ENCODE measurements at regions not wholly inside any gene's neighbourhood (a gene's known extent, or its start where the extent isn't known, plus 50 kb on each side); places are given as distances from the start of the nearest gene placed in this dataset.

DNA sequence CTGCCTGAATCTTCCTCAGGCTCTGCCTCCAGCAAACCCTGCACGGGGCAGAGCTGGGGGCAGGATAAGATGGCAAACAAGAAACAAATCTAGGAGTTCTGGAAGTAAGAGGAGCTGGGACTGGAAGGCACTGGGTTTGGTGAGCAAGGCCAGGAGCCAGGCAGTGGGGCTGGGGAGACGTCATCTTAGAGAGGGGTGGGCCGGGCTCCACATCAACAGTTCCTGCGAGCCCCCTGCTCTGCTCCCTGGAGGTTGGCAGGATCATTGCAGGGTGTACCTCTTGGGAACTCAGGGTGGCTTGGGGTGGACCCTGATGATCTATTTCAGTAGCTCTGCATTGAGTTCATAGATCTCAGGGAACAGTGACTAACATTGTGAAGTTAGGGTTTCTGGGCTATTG lies 87.3 kb upstream of the PRR23E start:
- no peak overlapping the region for H3K9ac ChIP-seq (ENCODE audit: low read length)
- CTCF ChIA-PET: no interaction called here

DNA sequence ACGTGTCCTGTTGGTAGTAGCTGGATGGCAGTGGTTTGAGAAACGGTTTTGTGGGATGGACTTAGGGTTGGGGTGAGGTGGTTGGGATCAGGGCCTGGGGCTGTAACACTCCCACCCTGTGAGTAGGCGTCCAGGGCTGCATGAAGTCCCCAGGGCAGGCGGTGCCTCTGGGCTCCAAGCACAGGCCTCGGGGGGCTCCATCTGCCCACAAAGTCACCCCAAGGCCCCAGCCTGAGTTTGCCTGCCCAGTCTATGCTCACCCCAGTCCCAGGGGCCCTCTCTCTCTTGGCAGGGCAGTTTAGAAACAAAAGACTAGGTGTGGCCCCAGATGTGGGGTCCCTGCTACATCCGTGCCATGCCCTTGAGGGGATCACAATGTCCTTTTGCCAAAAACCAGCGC lies 86.9 kb upstream of the PRR23E start:
- ATAC-seq (ENCODE audit: low read depth) (no peak), DNase-seq (no peak)
- H2AFZ ChIP-seq (ENCODE audit: insufficient read depth, low read depth, low read length, poor library complexity, severe bottlenecking): no peak overlapping the region
- POLR2A ChIA-PET: no interaction called here
- no peaks in the 10 kb centered on the region for H4K20me1 ChIP-seq (ENCODE audit: control insufficient read depth, insufficient read depth, low read length, poor library complexity, severe bottlenecking)
- H3K27me3 ChIP-seq (replicated peaks in 1 of 4; ENCODE audit: control extremely low read depth in 1 of 4, control insufficient read depth in 3 of 4, insufficient read depth in 4 of 4, low read length in 3 of 4): peaks cover 0 to 2% (median 0%) of the 10 kb centered on the region in 4 experiments
- H3K9ac ChIP-seq (ENCODE audit: low read length): no peak overlapping the region
- H3K9me3 Mint-ChIP-seq (ENCODE audit: insufficient read depth): no peaks in the 10 kb centered on the region
- H3K79me2 ChIP-seq (ENCODE audit: control insufficient read depth, insufficient read depth, low read length): no peaks in the 10 kb centered on the region
- CTCF ChIA-PET: no interaction called here
- H3K27ac ChIP-seq (ENCODE audit: low read length in 2 of 2): no peak overlapping the region
- no peaks in the 10 kb centered on the region for H3K4me1 ChIP-seq (ENCODE audit: control insufficient read depth in 2 of 2, insufficient read depth in 2 of 2, low read length in 2 of 2)
- WGBS (ENCODE audit: insufficient coverage): 83% methylated on average over 7 of the region's 7 CpGs
- H3K4me3 Mint-ChIP-seq: no peak overlapping the region
- peaks cover 13% of the 10 kb centered on the region for H3K27me3 Mint-ChIP-seq
- TF ChIP-seq, protein P1, sequence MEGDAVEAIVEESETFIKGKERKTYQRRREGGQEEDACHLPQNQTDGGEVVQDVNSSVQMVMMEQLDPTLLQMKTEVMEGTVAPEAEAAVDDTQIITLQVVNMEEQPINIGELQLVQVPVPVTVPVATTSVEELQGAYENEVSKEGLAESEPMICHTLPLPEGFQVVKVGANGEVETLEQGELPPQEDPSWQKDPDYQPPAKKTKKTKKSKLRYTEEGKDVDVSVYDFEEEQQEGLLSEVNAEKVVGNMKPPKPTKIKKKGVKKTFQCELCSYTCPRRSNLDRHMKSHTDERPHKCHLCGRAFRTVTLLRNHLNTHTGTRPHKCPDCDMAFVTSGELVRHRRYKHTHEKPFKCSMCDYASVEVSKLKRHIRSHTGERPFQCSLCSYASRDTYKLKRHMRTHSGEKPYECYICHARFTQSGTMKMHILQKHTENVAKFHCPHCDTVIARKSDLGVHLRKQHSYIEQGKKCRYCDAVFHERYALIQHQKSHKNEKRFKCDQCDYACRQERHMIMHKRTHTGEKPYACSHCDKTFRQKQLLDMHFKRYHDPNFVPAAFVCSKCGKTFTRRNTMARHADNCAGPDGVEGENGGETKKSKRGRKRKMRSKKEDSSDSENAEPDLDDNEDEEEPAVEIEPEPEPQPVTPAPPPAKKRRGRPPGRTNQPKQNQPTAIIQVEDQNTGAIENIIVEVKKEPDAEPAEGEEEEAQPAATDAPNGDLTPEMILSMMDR (IDR thresholded peaks at IDR 0.05): no peak
- no peak for TF ChIP-seq EZH2 (IDR thresholded peaks at IDR 0.05; ENCODE audit: borderline replicate concordance, insufficient read depth, low read depth, low read length, poor library complexity, severe bottlenecking)
- H3K4me2 ChIP-seq (replicated peaks; ENCODE audit: low read depth, low read length, poor library complexity, severe bottlenecking): no peak overlapping the region
- H3K9me3 ChIP-seq (ENCODE audit: control extremely low read depth in 1 of 3, control insufficient read depth in 2 of 3, insufficient read depth in 1 of 3, low read length in 2 of 3): peaks cover 0 to 3% (median 0%) of the 10 kb centered on the region in 3 donors
- no peaks in the 10 kb centered on the region for H3K36me3 ChIP-seq (replicated peaks in 1 of 2; ENCODE audit: control extremely low read depth in 1 of 2, control insufficient read depth in 1 of 2, extremely low read depth in 1 of 2, insufficient read depth in 2 of 2, low read length in 1 of 2)
- H3K4me1 Mint-ChIP-seq: no peaks in the 10 kb centered on the region
- no peak overlapping the region for H3K4me3 ChIP-seq (ENCODE audit: control extremely low read depth in 1 of 5, extremely low read depth in 1 of 5, insufficient read depth in 1 of 5, low read depth in 2 of 5, low read length in 4 of 5)
- intact Hi-C loops (cut with micrococcal nuclease): no loop called here
- no peak overlapping the region for H3K27ac Mint-ChIP-seq

More for the DNA sequence above, 87.3 kb upstream of the PRR23E start:
- no peaks in the 10 kb centered on the region for H3K36me3 ChIP-seq (replicated peaks in 1 of 2; ENCODE audit: control extremely low read depth in 1 of 2, control insufficient read depth in 1 of 2, extremely low read depth in 1 of 2, insufficient read depth in 2 of 2, low read length in 1 of 2)
- Mint-ChIP-seq H3K4me3 (no peak overlapping the region), H3K27ac (no peak overlapping the region), H3K9me3 (ENCODE audit: insufficient read depth) (no peaks in the 10 kb centered on the region), H3K27me3 (peaks cover 18% of the 10 kb centered on the region), H3K4me1 (no peaks in the 10 kb centered on the region)
- intact Hi-C loops (cut with micrococcal nuclease): no loop called here
- WGBS (ENCODE audit: insufficient coverage): 91% methylated on average over 3 of the region's 4 CpGs
- H2AFZ ChIP-seq (ENCODE audit: insufficient read depth, low read depth, low read length, poor library complexity, severe bottlenecking): no peak overlapping the region
- DNase-seq (no peak), ATAC-seq (ENCODE audit: low read depth) (no peak)
- H3K79me2 ChIP-seq (ENCODE audit: control insufficient read depth, insufficient read depth, low read length): no peaks in the 10 kb centered on the region
- no peaks in the 10 kb centered on the region for H3K4me1 ChIP-seq (ENCODE audit: control insufficient read depth in 2 of 2, insufficient read depth in 2 of 2, low read length in 2 of 2)
- no peaks in the 10 kb centered on the region for H4K20me1 ChIP-seq (ENCODE audit: control insufficient read depth, insufficient read depth, low read length, poor library complexity, severe bottlenecking)
- POLR2A ChIA-PET: no interaction called here
- H3K9me3 ChIP-seq (ENCODE audit: control extremely low read depth in 1 of 3, control insufficient read depth in 2 of 3, insufficient read depth in 1 of 3, low read length in 2 of 3): peaks cover 0 to 3% (median 0%) of the 10 kb centered on the region in 3 donors
- H3K27me3 ChIP-seq (replicated peaks in 1 of 4; ENCODE audit: control extremely low read depth in 1 of 4, control insufficient read depth in 3 of 4, insufficient read depth in 4 of 4, low read length in 3 of 4): peaks cover 0 to 2% (median 0%) of the 10 kb centered on the region in 4 experiments
- TF ChIP-seq, protein P1 (IDR thresholded peaks at IDR 0.05): no peak
- no peak for TF ChIP-seq EZH2 (IDR thresholded peaks at IDR 0.05; ENCODE audit: borderline replicate concordance, insufficient read depth, low read depth, low read length, poor library complexity, severe bottlenecking)
- H3K27ac ChIP-seq (ENCODE audit: low read length in 2 of 2): no peak overlapping the region
- H3K4me3 ChIP-seq (ENCODE audit: control extremely low read depth in 1 of 5, extremely low read depth in 1 of 5, insufficient read depth in 1 of 5, low read depth in 2 of 5, low read length in 4 of 5): no peak overlapping the region
- H3K4me2 ChIP-seq (replicated peaks; ENCODE audit: low read depth, low read length, poor library complexity, severe bottlenecking): no peak overlapping the region
